ENCODE measurements at regions not wholly inside any gene's neighbourhood (a gene's known extent, or its start where the extent isn't known, plus 50 kb on each side); places are given as distances from the start of the nearest gene placed in this dataset.
A peak's percentile ranks its signal among the peaks of the same experiment; 100 is the strongest.

DNA sequence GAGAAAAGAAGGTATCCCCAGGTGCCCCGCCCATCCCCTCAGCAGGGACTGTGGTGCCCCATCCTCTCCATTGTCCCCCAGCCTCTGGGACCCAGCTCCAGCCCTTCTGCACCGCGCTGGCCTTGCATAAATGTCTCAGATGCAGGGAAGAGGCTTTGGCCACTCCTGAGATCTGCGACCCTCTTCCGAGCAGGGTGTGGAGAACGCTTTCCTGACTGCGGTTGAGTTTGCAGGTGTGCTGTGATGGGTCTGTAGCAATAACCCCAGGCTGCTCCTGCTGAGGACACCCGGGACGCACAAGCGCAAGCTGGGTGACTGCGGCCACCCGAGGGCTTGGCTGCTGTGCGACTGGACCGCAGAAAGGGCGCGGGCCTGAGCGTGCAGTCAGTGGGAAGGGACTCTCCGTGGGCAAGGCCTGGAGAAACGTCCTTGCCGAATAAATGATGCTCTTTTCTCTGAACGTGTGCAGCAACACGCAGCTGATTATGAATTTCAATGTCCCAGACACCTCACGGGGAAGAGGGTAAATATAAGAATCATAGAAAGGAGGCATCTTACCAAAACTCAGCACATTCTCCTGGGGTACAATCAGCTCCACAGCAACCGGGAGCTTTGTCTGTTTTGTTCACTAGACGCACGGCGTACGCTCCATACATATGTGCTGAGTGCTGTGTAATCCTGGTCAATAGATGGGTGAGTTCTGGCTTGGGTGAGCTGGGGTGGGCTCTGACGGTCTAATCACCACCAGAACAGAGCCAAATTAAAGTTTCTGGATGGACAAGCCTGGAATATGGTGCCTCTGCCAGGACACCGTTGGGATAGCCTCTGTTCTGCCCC, 67.5 kb upstream of the ZNF516 start:
- H3K4me3 Mint-ChIP-seq (ENCODE audit: unreplicated experiment) = no peak overlapping the region
- H3K27ac Mint-ChIP-seq (ENCODE audit: unreplicated experiment) = no peak overlapping the region
- TF ChIP-seq, protein P1, sequence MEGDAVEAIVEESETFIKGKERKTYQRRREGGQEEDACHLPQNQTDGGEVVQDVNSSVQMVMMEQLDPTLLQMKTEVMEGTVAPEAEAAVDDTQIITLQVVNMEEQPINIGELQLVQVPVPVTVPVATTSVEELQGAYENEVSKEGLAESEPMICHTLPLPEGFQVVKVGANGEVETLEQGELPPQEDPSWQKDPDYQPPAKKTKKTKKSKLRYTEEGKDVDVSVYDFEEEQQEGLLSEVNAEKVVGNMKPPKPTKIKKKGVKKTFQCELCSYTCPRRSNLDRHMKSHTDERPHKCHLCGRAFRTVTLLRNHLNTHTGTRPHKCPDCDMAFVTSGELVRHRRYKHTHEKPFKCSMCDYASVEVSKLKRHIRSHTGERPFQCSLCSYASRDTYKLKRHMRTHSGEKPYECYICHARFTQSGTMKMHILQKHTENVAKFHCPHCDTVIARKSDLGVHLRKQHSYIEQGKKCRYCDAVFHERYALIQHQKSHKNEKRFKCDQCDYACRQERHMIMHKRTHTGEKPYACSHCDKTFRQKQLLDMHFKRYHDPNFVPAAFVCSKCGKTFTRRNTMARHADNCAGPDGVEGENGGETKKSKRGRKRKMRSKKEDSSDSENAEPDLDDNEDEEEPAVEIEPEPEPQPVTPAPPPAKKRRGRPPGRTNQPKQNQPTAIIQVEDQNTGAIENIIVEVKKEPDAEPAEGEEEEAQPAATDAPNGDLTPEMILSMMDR (IDR thresholded peaks at IDR 0.05) = no peak
- H3K27me3 Mint-ChIP-seq (ENCODE audit: unreplicated experiment) = peaks cover 5% of the 10 kb centered on the region
- H3K9me3 Mint-ChIP-seq (ENCODE audit: unreplicated experiment) = no peaks in the 10 kb centered on the region
- peak; percentile 77 for DNase-seq (ENCODE audit: extremely low spot score, unreplicated experiment)
- H3K36me3 Mint-ChIP-seq (ENCODE audit: unreplicated experiment) = no peaks in the 10 kb centered on the region
- peaks cover 22% of the 10 kb centered on the region for H3K4me1 Mint-ChIP-seq (ENCODE audit: unreplicated experiment)

DNA sequence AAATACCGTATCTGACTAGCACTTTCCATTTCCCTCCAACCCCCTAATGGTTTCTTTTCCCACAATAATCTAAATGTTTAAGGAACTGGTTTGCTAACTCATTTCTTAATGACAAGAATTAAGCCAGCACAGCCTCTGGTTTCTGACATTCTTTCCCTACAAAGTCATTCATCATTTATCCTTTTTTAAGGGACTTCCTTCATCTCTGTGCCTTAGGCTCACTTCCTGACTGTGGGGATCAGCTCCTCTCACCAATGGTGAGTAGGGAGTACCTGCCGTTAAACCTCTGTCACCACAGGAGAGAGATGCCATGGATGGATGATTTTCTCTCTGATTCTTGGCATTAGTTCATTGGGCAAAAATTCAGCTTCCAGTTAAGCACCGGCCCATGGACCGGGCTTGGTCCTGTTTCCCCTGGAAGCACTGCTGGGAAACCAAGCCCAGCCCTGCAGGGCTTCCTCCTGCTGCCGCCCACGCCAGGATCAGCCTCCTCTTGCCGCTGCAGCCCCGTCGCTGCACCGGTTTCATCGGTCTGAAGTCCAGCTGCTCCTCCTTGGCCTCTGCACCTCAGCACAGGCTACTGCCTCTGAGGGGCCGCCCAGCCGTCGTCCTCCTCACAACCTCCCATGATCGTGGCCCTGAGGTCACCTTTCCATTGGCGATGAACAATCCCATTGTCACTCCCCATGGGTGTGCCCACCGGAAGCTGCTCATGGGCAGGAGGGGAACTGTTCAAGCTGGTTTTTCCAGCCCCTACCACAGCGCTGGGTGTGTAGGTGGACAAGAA, 64.0 kb upstream of the ZNF516 start:
- Mint-ChIP-seq H3K36me3 (ENCODE audit: unreplicated experiment) (no peaks in the 10 kb centered on the region), H3K27ac (ENCODE audit: unreplicated experiment) (no peak overlapping the region), H3K9me3 (ENCODE audit: unreplicated experiment) (no peaks in the 10 kb centered on the region), H3K27me3 (ENCODE audit: unreplicated experiment) (peaks cover 9% of the 10 kb centered on the region), H3K4me3 (ENCODE audit: unreplicated experiment) (no peak overlapping the region), H3K4me1 (ENCODE audit: unreplicated experiment) (peaks cover 2% of the 10 kb centered on the region)
- DNase-seq (ENCODE audit: extremely low spot score, unreplicated experiment) = peak; percentile 77
- TF ChIP-seq, protein P1 (IDR thresholded peaks at IDR 0.05) = no peak

DNA sequence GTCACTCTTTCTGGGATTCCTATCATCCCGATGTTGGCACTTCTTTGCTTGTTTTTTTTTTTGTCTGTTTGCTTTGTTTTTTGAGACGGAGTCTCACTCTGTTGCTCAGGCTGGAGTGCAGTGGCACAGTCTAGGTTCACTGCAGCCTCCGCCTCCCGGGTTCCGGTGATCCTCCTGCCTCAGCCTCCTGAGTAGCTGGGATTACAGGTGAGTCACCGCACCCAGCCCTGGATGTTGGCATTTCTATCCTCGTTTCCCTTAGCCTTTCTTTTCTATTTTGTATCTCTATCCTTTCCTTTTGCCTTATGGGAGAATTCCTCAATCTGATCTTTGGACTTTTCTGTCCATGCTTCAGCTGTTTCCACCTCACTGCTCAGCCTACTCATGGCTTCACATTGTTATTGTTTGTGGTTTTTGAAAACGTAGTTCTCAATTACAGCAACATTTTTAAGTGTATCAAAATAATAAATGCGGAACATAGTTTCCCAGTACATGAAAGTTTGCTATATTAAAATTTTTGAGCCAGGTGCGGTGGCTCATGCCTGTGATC, 62.1 kb upstream of the ZNF516 start:
- H3K9me3 Mint-ChIP-seq (ENCODE audit: unreplicated experiment) = no peaks in the 10 kb centered on the region
- TF ChIP-seq, protein P1 (IDR thresholded peaks at IDR 0.05) = no peak
- no peak overlapping the region for H3K4me3 Mint-ChIP-seq (ENCODE audit: unreplicated experiment)
- peak; percentile 64 for DNase-seq (ENCODE audit: extremely low spot score, unreplicated experiment)
- H3K27me3 Mint-ChIP-seq (ENCODE audit: unreplicated experiment) = peaks cover 9% of the 10 kb centered on the region
- H3K4me1 Mint-ChIP-seq (ENCODE audit: unreplicated experiment) = no peaks in the 10 kb centered on the region
- no peak overlapping the region for H3K27ac Mint-ChIP-seq (ENCODE audit: unreplicated experiment)
- H3K36me3 Mint-ChIP-seq (ENCODE audit: unreplicated experiment) = no peaks in the 10 kb centered on the region

DNA sequence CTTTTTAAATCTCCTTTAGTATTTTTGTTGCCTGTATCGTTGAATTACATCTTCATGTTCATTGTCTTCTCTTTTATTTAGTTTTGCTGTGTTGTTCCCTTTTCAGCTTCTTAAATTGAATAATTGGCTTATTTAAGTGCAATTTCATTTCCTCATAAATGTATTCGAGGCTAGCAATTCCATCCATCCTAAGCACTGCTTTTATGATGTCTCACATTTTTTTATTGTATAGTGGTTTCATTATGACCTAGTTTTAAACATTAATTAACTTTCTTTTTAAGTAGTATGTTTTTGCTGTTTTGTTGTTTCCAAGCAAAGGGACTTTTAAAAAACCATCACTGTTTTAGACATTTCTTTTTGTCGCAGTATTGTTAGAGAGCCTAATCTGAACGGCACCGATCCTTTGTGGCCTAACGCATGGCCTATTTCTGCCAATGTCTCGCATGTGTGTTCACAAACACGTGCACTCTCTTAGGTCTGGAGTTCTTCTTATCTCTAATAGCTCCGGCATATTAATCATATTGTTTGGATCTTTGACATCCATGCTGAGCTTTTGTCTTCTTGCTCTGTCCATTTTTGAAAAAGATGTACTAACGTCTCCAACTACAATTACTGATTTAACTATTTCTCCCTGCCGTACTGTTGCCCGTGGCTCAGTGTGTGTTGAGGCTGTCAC, 59.6 kb upstream of the ZNF516 start:
- no peaks in the 10 kb centered on the region for H3K9me3 Mint-ChIP-seq (ENCODE audit: unreplicated experiment)
- DNase-seq (ENCODE audit: extremely low spot score, unreplicated experiment) = peak; percentile 38
- no peak overlapping the region for H3K27ac Mint-ChIP-seq (ENCODE audit: unreplicated experiment)
- TF ChIP-seq, protein P1 (IDR thresholded peaks at IDR 0.05) = no peak
- H3K36me3 Mint-ChIP-seq (ENCODE audit: unreplicated experiment) = no peaks in the 10 kb centered on the region
- H3K4me1 Mint-ChIP-seq (ENCODE audit: unreplicated experiment) = no peaks in the 10 kb centered on the region
- H3K4me3 Mint-ChIP-seq (ENCODE audit: unreplicated experiment) = no peak overlapping the region
- H3K27me3 Mint-ChIP-seq (ENCODE audit: unreplicated experiment) = peaks cover 16% of the 10 kb centered on the region

All from osteocyte (in vitro differentiated cells).